ENCODE measurements at regions not wholly inside any gene's neighbourhood (a gene's known extent, or its start where the extent isn't known, plus 50 kb on each side); places are given as distances from the start of the nearest gene placed in this dataset.
"Not testable (repeated sequence)": the region's sequence is repeated elsewhere in the genome, so short reads cannot be mapped to it uniquely, and the experiment has no call there.

GRCh38 chr12:92381856-92382255, 236.2 kb upstream of the BTG1 start:
- Histone ChIP-seq H4K8ac (ENCODE audit: low read length) (no peak overlapping the region), H3K9me3 (ENCODE audit: control insufficient read depth, low read length) (no peaks in the 10 kb centered on the region), H3K18ac (ENCODE audit: low read depth in 1 of 2, low read length in 2 of 2) (no peak overlapping the region), H3K9ac (ENCODE audit: low read length) (no peak overlapping the region), H3K79me1 (replicated peaks; ENCODE audit: low read length, poor library complexity, severe bottlenecking) (no peaks in the 10 kb centered on the region), H2BK5ac (ENCODE audit: low read depth, low read length, poor library complexity, severe bottlenecking) (no peak overlapping the region), H3K27ac (ENCODE audit: low read length, poor library complexity, severe bottlenecking) (no peak overlapping the region), H2BK120ac (ENCODE audit: low read depth, low read length) (no peak overlapping the region), H2BK12ac (ENCODE audit: low read length in 2 of 2) (no peak overlapping the region), H3K27me3 (ENCODE audit: control insufficient read depth in 1 of 2, insufficient read depth in 1 of 2, low read length in 2 of 2) (no peaks in the 10 kb centered on the region), H2BK15ac (ENCODE audit: low read depth, poor library complexity, severe bottlenecking) (no peak overlapping the region), H3K23ac (ENCODE audit: low read length in 2 of 2) (no peak overlapping the region), H2AFZ (ENCODE audit: low read depth, low read length) (no peak overlapping the region), H3K4me2 (ENCODE audit: low read length, poor library complexity, severe bottlenecking) (no peak overlapping the region), H3K36me3 (ENCODE audit: control insufficient read depth in 1 of 2, insufficient read depth in 2 of 2, low read depth in 1 of 2, low read length in 2 of 2) (no peaks in the 10 kb centered on the region), H3K4ac (ENCODE audit: low read depth in 1 of 2, low read length in 2 of 2) (no peak overlapping the region), H3K4me3 (ENCODE audit: insufficient read depth in 1 of 2, low read depth in 1 of 2, low read length in 2 of 2) (no peak overlapping the region), H4K91ac (ENCODE audit: low read length) (no peak overlapping the region), H3K4me1 (ENCODE audit: control insufficient read depth, insufficient read depth, low read depth, low read length) (no peaks in the 10 kb centered on the region), H2AK5ac (ENCODE audit: low read length, severe bottlenecking) (no peak overlapping the region), H3K14ac (ENCODE audit: low read length in 2 of 2) (no peak overlapping the region)
- no peak for DNase-seq

GRCh38 chr12:92378682-92379479, 233.2 kb upstream of the BTG1 start:
- H2AFZ ChIP-seq (ENCODE audit: low read depth, low read length): no peak overlapping the region
- H2AK5ac ChIP-seq (ENCODE audit: low read length, severe bottlenecking): no peak overlapping the region
- no peaks in the 10 kb centered on the region for H3K9me3 ChIP-seq (ENCODE audit: control insufficient read depth, low read length)
- H3K4me2 ChIP-seq (ENCODE audit: low read length, poor library complexity, severe bottlenecking): no peak overlapping the region
- no peak overlapping the region for H3K27ac ChIP-seq (ENCODE audit: low read length, poor library complexity, severe bottlenecking)
- no peak overlapping the region for H3K18ac ChIP-seq (ENCODE audit: low read depth in 1 of 2, low read length in 2 of 2)
- no peak overlapping the region for H4K8ac ChIP-seq (ENCODE audit: low read length)
- H3K4ac ChIP-seq (ENCODE audit: low read depth in 1 of 2, low read length in 2 of 2): no peak overlapping the region
- H3K36me3 ChIP-seq (ENCODE audit: control insufficient read depth in 1 of 2, insufficient read depth in 2 of 2, low read depth in 1 of 2, low read length in 2 of 2): no peaks in the 10 kb centered on the region
- no peaks in the 10 kb centered on the region for H3K27me3 ChIP-seq (ENCODE audit: control insufficient read depth in 1 of 2, insufficient read depth in 1 of 2, low read length in 2 of 2)
- no peaks in the 10 kb centered on the region for H3K4me1 ChIP-seq (ENCODE audit: control insufficient read depth, insufficient read depth, low read depth, low read length)
- H3K9ac ChIP-seq (ENCODE audit: low read length): no peak overlapping the region
- no peak overlapping the region for H2BK120ac ChIP-seq (ENCODE audit: low read depth, low read length)
- H3K23ac ChIP-seq (ENCODE audit: low read length in 2 of 2): no peak overlapping the region
- H2BK5ac ChIP-seq (ENCODE audit: low read depth, low read length, poor library complexity, severe bottlenecking): no peak overlapping the region
- H3K14ac ChIP-seq (ENCODE audit: low read length in 2 of 2): no peak overlapping the region
- no peak overlapping the region for H3K4me3 ChIP-seq (ENCODE audit: insufficient read depth in 1 of 2, low read depth in 1 of 2, low read length in 2 of 2)
- no peaks in the 10 kb centered on the region for H3K79me1 ChIP-seq (replicated peaks; ENCODE audit: low read length, poor library complexity, severe bottlenecking)
- DNase-seq: no peak
- H2BK12ac ChIP-seq (ENCODE audit: low read length in 2 of 2): no peak overlapping the region
- H4K91ac ChIP-seq (ENCODE audit: low read length): no peak overlapping the region
- 29% methylated on average over 2 of the region's 4 CpGs for WGBS
- no peak overlapping the region for H2BK15ac ChIP-seq (ENCODE audit: low read depth, poor library complexity, severe bottlenecking)

- H3K14ac ChIP-seq (ENCODE audit: low read length in 2 of 2); H3K4me1 ChIP-seq (ENCODE audit: control insufficient read depth, insufficient read depth, low read depth, low read length); H3K23ac ChIP-seq (ENCODE audit: low read length in 2 of 2); H3K18ac ChIP-seq (ENCODE audit: low read depth in 1 of 2, low read length in 2 of 2); H3K27me3 ChIP-seq (ENCODE audit: control insufficient read depth in 1 of 2, insufficient read depth in 1 of 2, low read length in 2 of 2); H2BK15ac ChIP-seq (ENCODE audit: low read depth, poor library complexity, severe bottlenecking); H2BK120ac ChIP-seq (ENCODE audit: low read depth, low read length); DNase-seq; H3K4me3 ChIP-seq (ENCODE audit: insufficient read depth in 1 of 2, low read depth in 1 of 2, low read length in 2 of 2); H3K36me3 ChIP-seq (ENCODE audit: control insufficient read depth in 1 of 2, insufficient read depth in 2 of 2, low read depth in 1 of 2, low read length in 2 of 2); H2AFZ ChIP-seq (ENCODE audit: low read depth, low read length); H3K9me3 ChIP-seq (ENCODE audit: control insufficient read depth, low read length); H2BK5ac ChIP-seq (ENCODE audit: low read depth, low read length, poor library complexity, severe bottlenecking); H2AK5ac ChIP-seq (ENCODE audit: low read length, severe bottlenecking); H2BK12ac ChIP-seq (ENCODE audit: low read length in 2 of 2); H3K79me1 ChIP-seq (replicated peaks; ENCODE audit: low read length, poor library complexity, severe bottlenecking); H4K91ac ChIP-seq (ENCODE audit: low read length); H3K4me2 ChIP-seq (ENCODE audit: low read length, poor library complexity, severe bottlenecking); H3K4ac ChIP-seq (ENCODE audit: low read depth in 1 of 2, low read length in 2 of 2); H3K9ac ChIP-seq (ENCODE audit: low read length); H3K27ac ChIP-seq (ENCODE audit: low read length, poor library complexity, severe bottlenecking); H4K8ac ChIP-seq (ENCODE audit: low read length): not testable (repeated sequence)
- 97% methylated on average over 3 of the region's 3 CpGs for WGBS
Observed at GRCh38 chr12:92375504-92375903, 229.9 kb upstream of the BTG1 start.

GRCh38 chr12:92370828-92371227, 225.2 kb upstream of the BTG1 start:
- Histone ChIP-seq H3K4me2 (ENCODE audit: low read length, poor library complexity, severe bottlenecking) (no peak overlapping the region), H3K79me1 (replicated peaks; ENCODE audit: low read length, poor library complexity, severe bottlenecking) (no peaks in the 10 kb centered on the region), H2BK15ac (ENCODE audit: low read depth, poor library complexity, severe bottlenecking) (no peak overlapping the region), H3K9me3 (ENCODE audit: control insufficient read depth, low read length) (no peaks in the 10 kb centered on the region), H3K27ac (ENCODE audit: low read length, poor library complexity, severe bottlenecking) (no peak overlapping the region), H4K8ac (ENCODE audit: low read length) (no peak overlapping the region), H2AK5ac (ENCODE audit: low read length, severe bottlenecking) (no peak overlapping the region), H3K23ac (ENCODE audit: low read length in 2 of 2) (no peak overlapping the region), H3K18ac (ENCODE audit: low read depth in 1 of 2, low read length in 2 of 2) (no peak overlapping the region), H3K4ac (ENCODE audit: low read depth in 1 of 2, low read length in 2 of 2) (no peak overlapping the region), H4K91ac (ENCODE audit: low read length) (no peak overlapping the region), H3K9ac (ENCODE audit: low read length) (no peak overlapping the region), H3K4me1 (ENCODE audit: control insufficient read depth, insufficient read depth, low read depth, low read length) (no peaks in the 10 kb centered on the region), H2BK12ac (ENCODE audit: low read length in 2 of 2) (no peak overlapping the region), H3K36me3 (ENCODE audit: control insufficient read depth in 1 of 2, insufficient read depth in 2 of 2, low read depth in 1 of 2, low read length in 2 of 2) (no peaks in the 10 kb centered on the region), H2BK120ac (ENCODE audit: low read depth, low read length) (no peak overlapping the region), H2BK5ac (ENCODE audit: low read depth, low read length, poor library complexity, severe bottlenecking) (no peak overlapping the region), H3K4me3 (ENCODE audit: insufficient read depth in 1 of 2, low read depth in 1 of 2, low read length in 2 of 2) (no peak overlapping the region), H2AFZ (ENCODE audit: low read depth, low read length) (no peak overlapping the region), H3K27me3 (ENCODE audit: control insufficient read depth in 1 of 2, insufficient read depth in 1 of 2, low read length in 2 of 2) (no peaks in the 10 kb centered on the region), H3K14ac (ENCODE audit: low read length in 2 of 2) (no peak overlapping the region)
- no peak for DNase-seq

Measured in mesenchymal stem cell (in vitro differentiated cells and primary cell).